ENCODE measurements at regions not wholly inside any gene's neighbourhood (a gene's known extent, or its start where the extent isn't known, plus 50 kb on each side); places are given as distances from the start of the nearest gene placed in this dataset.

DNA sequence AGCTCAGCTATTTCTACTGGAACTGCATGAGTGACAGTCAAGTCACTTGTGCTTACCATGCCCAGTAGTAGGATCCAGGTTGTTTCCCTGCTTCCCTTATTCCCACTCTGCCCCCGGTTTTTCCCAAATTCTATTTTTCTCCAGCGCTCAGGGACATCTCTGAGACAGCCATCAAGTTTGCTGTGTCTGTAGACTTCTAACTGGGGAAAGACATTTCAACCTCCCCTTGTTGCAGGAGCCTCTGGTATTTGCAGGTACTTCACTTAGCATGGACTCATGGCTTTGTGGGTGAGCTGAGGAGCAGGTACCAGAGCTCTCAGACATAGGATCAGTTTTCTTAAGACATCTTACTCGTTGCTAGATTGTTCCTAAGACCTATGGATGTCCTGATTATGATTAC is 801.6 kb upstream of the RBFOX1 start:
- no peak overlapping the region for H3K4me3 ChIP-seq (ENCODE audit: low read depth, low read length)
- TF ChIP-seq, protein P1, sequence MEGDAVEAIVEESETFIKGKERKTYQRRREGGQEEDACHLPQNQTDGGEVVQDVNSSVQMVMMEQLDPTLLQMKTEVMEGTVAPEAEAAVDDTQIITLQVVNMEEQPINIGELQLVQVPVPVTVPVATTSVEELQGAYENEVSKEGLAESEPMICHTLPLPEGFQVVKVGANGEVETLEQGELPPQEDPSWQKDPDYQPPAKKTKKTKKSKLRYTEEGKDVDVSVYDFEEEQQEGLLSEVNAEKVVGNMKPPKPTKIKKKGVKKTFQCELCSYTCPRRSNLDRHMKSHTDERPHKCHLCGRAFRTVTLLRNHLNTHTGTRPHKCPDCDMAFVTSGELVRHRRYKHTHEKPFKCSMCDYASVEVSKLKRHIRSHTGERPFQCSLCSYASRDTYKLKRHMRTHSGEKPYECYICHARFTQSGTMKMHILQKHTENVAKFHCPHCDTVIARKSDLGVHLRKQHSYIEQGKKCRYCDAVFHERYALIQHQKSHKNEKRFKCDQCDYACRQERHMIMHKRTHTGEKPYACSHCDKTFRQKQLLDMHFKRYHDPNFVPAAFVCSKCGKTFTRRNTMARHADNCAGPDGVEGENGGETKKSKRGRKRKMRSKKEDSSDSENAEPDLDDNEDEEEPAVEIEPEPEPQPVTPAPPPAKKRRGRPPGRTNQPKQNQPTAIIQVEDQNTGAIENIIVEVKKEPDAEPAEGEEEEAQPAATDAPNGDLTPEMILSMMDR (IDR thresholded peaks at IDR 0.05; ENCODE audit: low read depth, low read length) = no peak

DNA sequence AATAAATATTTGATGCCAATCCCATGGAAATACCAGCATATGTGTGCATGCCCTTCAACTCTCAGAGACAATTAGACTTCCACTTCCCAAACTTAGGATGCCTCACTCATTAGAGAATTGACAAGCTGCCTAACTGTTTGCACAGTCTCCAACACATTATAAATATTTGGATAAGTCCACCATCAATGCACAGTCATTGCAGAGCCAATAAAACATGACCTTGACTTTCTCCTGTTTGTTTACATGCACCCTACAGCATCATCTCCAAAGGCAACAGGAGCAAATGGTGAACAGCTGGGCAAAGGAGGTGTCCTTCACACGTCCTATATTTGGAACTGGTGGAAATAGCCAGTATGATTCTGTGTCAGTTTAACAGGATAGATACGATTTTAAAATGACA is 804.4 kb upstream of the RBFOX1 start:
- TF ChIP-seq, protein P1 (IDR thresholded peaks at IDR 0.05; ENCODE audit: low read depth, low read length) = no peak
- H3K4me3 ChIP-seq (ENCODE audit: low read depth, low read length) = no peak overlapping the region

DNA sequence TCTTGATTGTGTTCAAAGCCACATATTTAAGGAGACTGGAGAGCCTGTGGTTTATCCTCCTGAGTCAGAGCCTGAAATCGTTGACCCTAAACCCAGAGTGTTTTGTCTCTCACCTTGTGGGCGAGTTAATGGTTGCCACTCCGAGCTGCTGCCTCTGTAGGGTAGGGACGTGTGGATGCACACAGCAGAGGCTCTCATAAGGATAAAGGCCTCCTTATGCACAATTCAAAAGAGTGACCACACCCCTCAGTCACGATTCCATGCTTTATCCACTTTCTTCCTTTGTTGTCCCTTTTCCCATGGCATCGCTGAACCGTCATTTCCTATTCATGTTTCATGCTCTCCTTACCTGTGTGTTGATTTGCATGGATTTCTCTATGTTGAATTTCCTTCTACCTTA is 805.0 kb upstream of the RBFOX1 start:
- TF ChIP-seq, protein P1 (IDR thresholded peaks at IDR 0.05; ENCODE audit: low read depth, low read length) = no peak
- no peak overlapping the region for H3K4me3 ChIP-seq (ENCODE audit: low read depth, low read length)

GRCh38 chr16:6524501-6524900 is 808.1 kb upstream of the RBFOX1 start:
- TF ChIP-seq, protein P1 (IDR thresholded peaks at IDR 0.05; ENCODE audit: low read depth, low read length) = no peak
- H3K4me3 ChIP-seq (ENCODE audit: low read depth, low read length) = no peak overlapping the region

- no peak overlapping the region for H3K4me3 ChIP-seq (ENCODE audit: low read depth, low read length)
- TF ChIP-seq, protein P1 (IDR thresholded peaks at IDR 0.05; ENCODE audit: low read depth, low read length) = no peak
Observed at GRCh38 chr16:6517020-6517720, 815.5 kb upstream of the RBFOX1 start.

DNA sequence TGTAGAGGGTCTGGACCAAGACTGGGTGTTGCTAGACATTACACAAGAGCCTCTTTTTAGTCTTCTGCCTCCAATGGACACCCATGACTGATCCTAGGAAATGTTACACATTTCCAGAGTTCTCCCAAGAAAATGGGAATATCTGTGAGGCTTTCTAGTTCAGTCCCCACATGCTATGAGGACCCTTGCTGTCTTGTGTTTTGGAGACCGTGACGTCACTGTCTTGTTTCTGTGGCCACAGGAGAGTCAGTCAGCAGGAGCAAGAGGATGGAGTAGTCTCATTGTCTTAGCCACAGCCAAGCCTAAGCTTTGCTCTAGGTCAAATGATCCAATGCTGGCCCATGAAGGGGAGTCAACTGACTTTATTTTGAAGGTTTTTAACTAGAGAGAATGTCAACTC is 820.1 kb upstream of the RBFOX1 start:
- no peak overlapping the region for H3K4me3 ChIP-seq (ENCODE audit: low read depth, low read length)
- TF ChIP-seq, protein P1 (IDR thresholded peaks at IDR 0.05; ENCODE audit: low read depth, low read length) = no peak

DNA sequence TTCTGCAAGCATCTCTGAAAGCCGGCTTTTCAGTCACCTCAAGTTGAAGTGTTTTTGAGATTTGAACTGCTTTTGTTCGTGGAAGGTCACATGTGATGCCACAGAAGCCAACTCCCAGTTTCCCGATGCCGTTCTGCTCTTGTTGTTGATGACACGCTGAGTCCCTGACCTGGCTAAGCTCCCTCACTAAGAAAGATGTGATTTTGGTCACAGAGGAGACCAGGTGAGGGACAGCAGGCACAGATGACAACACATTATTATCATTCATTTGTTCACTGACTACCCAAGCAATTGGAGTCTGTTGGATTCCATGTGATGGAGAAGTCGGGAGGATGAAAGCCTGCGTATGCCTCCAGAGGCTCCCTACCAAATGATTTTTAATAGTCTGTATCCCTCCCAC is 822.4 kb upstream of the RBFOX1 start:
- no peak overlapping the region for H3K4me3 ChIP-seq (ENCODE audit: low read depth, low read length)
- TF ChIP-seq, protein P1 (IDR thresholded peaks at IDR 0.05; ENCODE audit: low read depth, low read length) = no peak

Measured in WI38 (cell line).